Right atrium auricular region (tissue), 2 donors: ENCODE measurements at regions not wholly inside any gene's neighbourhood (a gene's known extent, or its start where the extent isn't known, plus 50 kb on each side); places are given as distances from the start of the nearest gene placed in this dataset.
"Not testable (repeated sequence)": the region's sequence is repeated elsewhere in the genome, so short reads cannot be mapped to it uniquely, and the experiment has no call there.

Source experiments
- DNase-seq: peaks from one replicate; pipeline ENCODE4 v3.0.0-alpha.2; 2019; ENCODE audit warnings: low spot score
- H3K27ac ChIP-seq, 2 donors: fragments of 200-600 bp; sonication (generic); 1 replicate in 1 of 2; 2 replicates in 1 of 2; pipeline ENCODE4 v1.5.1; 2016 to 2019
- H3K27me3 ChIP-seq, 2 donors: fragments of 200-600 bp; sonication (generic); one replicate each; pipeline versions ENCODE4 v1.5.1 to v1.6.0; 2017 to 2019
- H3K36me3 ChIP-seq: fragments of 200-600 bp; sonication (generic); one replicate; pipeline ENCODE4 v1.5.1; 2016
- H3K4me1 ChIP-seq, 2 donors: fragments of 200-600 bp; sonication (generic); one replicate each; pipeline versions ENCODE4 v1.5.1 to v1.6.0; 2017 to 2019
- H3K4me3 ChIP-seq, 2 donors: fragments of 200-600 bp; sonication (generic); 1 replicate in 1 of 2; 2 replicates in 1 of 2; pipeline ENCODE4 v1.5.1; 2017 to 2019; ENCODE audit warnings: mild to moderate bottlenecking in 1 of 2, moderate library complexity in 1 of 2
- H3K9me3 ChIP-seq, 2 donors: fragments of 200-600 bp; sonication (generic); one replicate each; pipeline ENCODE4 v1.5.1; 2019
- CTCF ChIP-seq, 2 donors: fragments of 200-600 bp; sonication (generic); IDR thresholded peaks; one replicate each; pipeline ENCODE4 v1.5.1; 2019; ENCODE audit warnings: antibody characterized with exemption in 2 of 2

GRCh38 chr11:134592391-134592990, 180.4 kb upstream of the B3GAT1 start:
- no peak overlapping the region for H3K4me3 ChIP-seq
- TF ChIP-seq CTCF (IDR thresholded peaks at IDR 0.05) = peak in 1 of 2 donors; percentile 19
- no peak for DNase-seq
- H3K27ac ChIP-seq = no peak overlapping the region
- H3K27me3 ChIP-seq = no peaks in the 10 kb centered on the region
- H3K4me1 ChIP-seq = no peaks in the 10 kb centered on the region
- peaks cover 0 to 26% of the 10 kb centered on the region in 2 donors for H3K9me3 ChIP-seq
- H3K36me3 ChIP-seq = no peaks in the 10 kb centered on the region

- DNase-seq = no peak
- TF ChIP-seq CTCF (IDR thresholded peaks at IDR 0.05) = no peak
- Histone ChIP-seq H3K27ac (no peak overlapping the region), H3K36me3 (no peaks in the 10 kb centered on the region), H3K9me3 (peaks cover 0 to 26% of the 10 kb centered on the region in 2 donors), H3K4me3 (no peak overlapping the region), H3K4me1 (no peaks in the 10 kb centered on the region), H3K27me3 (no peaks in the 10 kb centered on the region)
These were observed 179.3 kb upstream of the B3GAT1 start for GRCh38 chr11:134591338-134591737.

- Histone ChIP-seq H3K4me1 (peaks cover 0 to 7% of the 10 kb centered on the region in 2 donors), H3K36me3 (no peaks in the 10 kb centered on the region), H3K27me3 (no peaks in the 10 kb centered on the region), H3K27ac (no peak overlapping the region), H3K4me3 (no peak overlapping the region), H3K9me3 (peaks cover 0 to 26% of the 10 kb centered on the region in 2 donors)
- no peak for DNase-seq
- no peak for TF ChIP-seq CTCF (IDR thresholded peaks at IDR 0.05)
These were observed 177.1 kb upstream of the B3GAT1 start for GRCh38 chr11:134589129-134589528.

- Histone ChIP-seq H3K4me1 (peaks cover 0 to 12% of the 10 kb centered on the region in 2 donors), H3K9me3 (peaks cover 0 to 22% of the 10 kb centered on the region in 2 donors)
- H3K27ac ChIP-seq, H3K4me3 ChIP-seq, H3K36me3 ChIP-seq, H3K27me3 ChIP-seq: not testable (repeated sequence)
- DNase-seq = peak; percentile 13
These were observed 176.5 kb upstream of the B3GAT1 start for GRCh38 chr11:134588460-134589110.

DNA sequence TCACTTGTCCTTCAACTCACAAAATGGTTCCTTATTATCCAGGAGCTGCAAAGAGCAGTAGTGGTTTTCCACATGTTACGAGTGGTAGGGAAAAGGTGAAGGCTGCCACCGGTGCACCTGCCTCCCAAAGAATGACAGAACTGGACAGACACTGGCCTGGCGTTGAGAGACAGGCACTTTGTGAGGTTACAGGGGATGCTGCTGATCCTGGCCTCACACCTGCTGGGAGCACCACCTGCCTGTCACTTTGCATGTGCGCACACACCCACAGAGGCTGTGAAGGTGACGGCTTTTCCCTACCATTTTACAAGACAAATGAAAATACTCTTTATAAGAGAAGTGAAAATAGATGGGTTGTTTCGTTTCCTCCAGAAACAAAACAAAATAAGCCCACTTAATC, 175.3 kb upstream of the B3GAT1 start:
- Histone ChIP-seq H3K9me3 (peaks cover 0 to 10% of the 10 kb centered on the region in 2 donors), H3K27ac (no peak overlapping the region), H3K4me1 (peaks cover 0 to 12% of the 10 kb centered on the region in 2 donors), H3K27me3 (no peaks in the 10 kb centered on the region), H3K36me3 (no peaks in the 10 kb centered on the region), H3K4me3 (no peak overlapping the region)
- DNase-seq = peak; percentile 52
- no peak for TF ChIP-seq CTCF (IDR thresholded peaks at IDR 0.05)

- H3K4me3 ChIP-seq = no peak overlapping the region
- TF ChIP-seq CTCF (IDR thresholded peaks at IDR 0.05) = no peak
- peaks cover 0 to 12% of the 10 kb centered on the region in 2 donors for H3K4me1 ChIP-seq
- peaks cover 0 to 4% of the 10 kb centered on the region in 2 donors for H3K9me3 ChIP-seq
- no peaks in the 10 kb centered on the region for H3K27me3 ChIP-seq
- no peaks in the 10 kb centered on the region for H3K36me3 ChIP-seq
- H3K27ac ChIP-seq = no peak overlapping the region
- DNase-seq = peak; percentile 26
These were observed 174.7 kb upstream of the B3GAT1 start for GRCh38 chr11:134586726-134587125.
